ENCODE measurements at regions not wholly inside any gene's neighbourhood (a gene's known extent, or its start where the extent isn't known, plus 50 kb on each side); places are given as distances from the start of the nearest gene placed in this dataset.

DNA sequence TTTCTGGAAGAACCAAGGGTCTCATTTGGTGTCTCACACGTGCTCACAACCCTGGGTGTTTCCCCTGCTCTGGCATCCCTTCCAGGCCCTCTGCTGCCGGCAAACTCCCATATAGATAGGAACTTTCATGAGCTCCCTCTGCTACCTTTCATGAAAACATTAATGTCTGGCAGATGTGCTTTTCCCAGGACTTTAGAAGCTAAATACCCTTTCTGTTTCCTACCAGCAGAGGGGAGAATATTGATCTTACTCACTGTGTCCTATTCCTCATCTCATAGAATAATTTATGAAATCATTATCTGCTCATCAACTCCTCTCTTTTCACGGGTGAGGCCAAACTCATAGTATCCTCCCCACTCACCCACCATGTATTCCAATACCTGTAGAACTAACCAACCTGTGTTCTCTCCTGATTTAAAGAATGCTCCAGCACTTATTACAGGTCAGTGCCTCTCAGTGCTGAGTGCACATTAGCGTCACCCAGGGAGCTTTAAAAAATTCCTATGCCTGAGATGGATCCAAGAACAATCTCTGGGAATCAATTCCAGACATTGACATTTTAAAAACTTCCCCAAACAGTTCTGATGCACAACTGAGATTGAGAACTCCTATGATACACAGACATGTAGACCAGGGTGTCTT lies 298.5 kb upstream of the JAG1 start:
- Histone ChIP-seq H3K4me1 (ENCODE audit: control insufficient read depth in 3 of 3, insufficient read depth in 3 of 3, low read length in 3 of 3) (no peaks in the 10 kb centered on the region), H3K9me3 (ENCODE audit: control insufficient read depth in 3 of 3, low read length in 3 of 3) (no peaks in the 10 kb centered on the region), H3K36me3 (ENCODE audit: control insufficient read depth in 3 of 3, insufficient read depth in 3 of 3, low read length in 3 of 3) (no peaks in the 10 kb centered on the region), H3K27me3 (ENCODE audit: control insufficient read depth in 3 of 3, insufficient read depth in 3 of 3, low read length in 3 of 3) (no peaks in the 10 kb centered on the region), H3K9ac (ENCODE audit: low read depth in 1 of 3, low read length in 3 of 3) (no peak overlapping the region), H3K4me3 (ENCODE audit: low read length in 3 of 3) (no peak overlapping the region), H3K27ac (ENCODE audit: low read depth, low read length) (no peak overlapping the region)

DNA sequence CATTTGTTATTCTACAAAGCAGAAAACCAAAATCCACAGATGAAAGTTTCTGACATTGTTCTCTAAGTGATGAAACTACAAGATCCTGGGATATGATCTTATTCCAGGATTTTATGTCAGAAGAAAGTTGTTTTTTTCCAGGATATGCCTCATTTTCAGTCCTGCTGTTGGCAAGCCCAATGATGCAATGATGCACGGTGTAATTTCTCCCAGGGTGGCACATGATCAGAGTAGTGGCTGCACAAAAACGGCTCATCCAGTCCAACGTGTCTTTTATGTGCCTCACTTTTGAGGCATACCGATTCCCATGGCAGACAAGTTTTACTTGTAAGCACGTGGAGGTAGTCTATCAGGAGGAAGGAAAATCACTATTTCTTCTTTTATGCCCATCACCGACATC lies 302.3 kb upstream of the JAG1 start:
- no peaks in the 10 kb centered on the region for H3K27me3 ChIP-seq (ENCODE audit: control insufficient read depth in 3 of 3, insufficient read depth in 3 of 3, low read length in 3 of 3)
- H3K9ac ChIP-seq (ENCODE audit: low read depth in 1 of 3, low read length in 3 of 3) = no peak overlapping the region
- peaks cover 14 to 22% (median 15%) of the 10 kb centered on the region in 3 donors for H3K4me1 ChIP-seq (ENCODE audit: control insufficient read depth in 3 of 3, insufficient read depth in 3 of 3, low read length in 3 of 3)
- H3K36me3 ChIP-seq (ENCODE audit: control insufficient read depth in 3 of 3, insufficient read depth in 3 of 3, low read length in 3 of 3) = no peaks in the 10 kb centered on the region
- H3K4me3 ChIP-seq (ENCODE audit: low read length in 3 of 3) = no peak overlapping the region
- H3K9me3 ChIP-seq (ENCODE audit: control insufficient read depth in 3 of 3, low read length in 3 of 3) = no peaks in the 10 kb centered on the region
- H3K27ac ChIP-seq (ENCODE audit: low read depth, low read length) = no peak overlapping the region

DNA sequence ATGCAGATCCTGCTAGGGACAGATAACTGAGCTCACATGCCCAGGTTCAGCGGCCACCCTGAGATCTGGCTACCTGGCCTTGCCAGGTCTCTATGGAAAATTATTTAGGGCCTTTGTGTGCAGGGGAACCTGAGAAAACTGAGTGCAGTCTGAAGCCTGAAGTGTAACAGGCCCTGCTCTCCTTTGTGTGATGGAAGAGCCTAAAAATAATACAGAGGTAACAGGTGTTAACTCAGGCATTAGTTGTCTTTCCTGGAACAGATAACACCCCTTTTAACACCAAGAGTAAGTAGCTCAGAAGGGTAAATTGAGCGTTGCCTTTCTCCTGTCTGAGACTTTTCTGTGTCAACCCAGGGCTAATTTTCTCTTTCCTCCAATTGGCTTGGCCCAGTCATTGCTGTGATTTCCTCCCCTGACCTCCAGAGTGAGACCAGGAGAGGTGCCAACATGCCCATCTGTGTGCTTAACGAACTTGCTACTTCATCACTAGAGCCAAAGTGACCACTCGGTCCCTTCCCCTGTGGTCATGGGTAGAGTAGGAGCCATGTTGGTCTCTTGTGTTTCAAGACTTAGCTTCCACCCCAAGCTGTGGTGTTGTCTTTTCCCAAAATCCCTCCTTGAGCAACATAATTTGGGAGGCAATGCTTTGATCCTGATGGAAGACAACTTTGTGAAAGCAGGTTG lies 304.4 kb upstream of the JAG1 start:
- no peaks in the 10 kb centered on the region for H3K27me3 ChIP-seq (ENCODE audit: control insufficient read depth in 3 of 3, insufficient read depth in 3 of 3, low read length in 3 of 3)
- no peaks in the 10 kb centered on the region for H3K36me3 ChIP-seq (ENCODE audit: control insufficient read depth in 3 of 3, insufficient read depth in 3 of 3, low read length in 3 of 3)
- peak overlapping the region; percentile 85 for H3K27ac ChIP-seq (ENCODE audit: low read depth, low read length)
- H3K9ac ChIP-seq (ENCODE audit: low read depth in 1 of 3, low read length in 3 of 3) = peak overlapping the region in 1 of 3 donors; percentile 40
- H3K4me1 ChIP-seq (ENCODE audit: control insufficient read depth in 3 of 3, insufficient read depth in 3 of 3, low read length in 3 of 3) = peaks cover 24 to 35% (median 30%) of the 10 kb centered on the region in 3 donors
- no peaks in the 10 kb centered on the region for H3K9me3 ChIP-seq (ENCODE audit: control insufficient read depth in 3 of 3, low read length in 3 of 3)
- peak overlapping the region; percentile 20 to 62 (median 38) for H3K4me3 ChIP-seq (ENCODE audit: low read length in 3 of 3)

DNA sequence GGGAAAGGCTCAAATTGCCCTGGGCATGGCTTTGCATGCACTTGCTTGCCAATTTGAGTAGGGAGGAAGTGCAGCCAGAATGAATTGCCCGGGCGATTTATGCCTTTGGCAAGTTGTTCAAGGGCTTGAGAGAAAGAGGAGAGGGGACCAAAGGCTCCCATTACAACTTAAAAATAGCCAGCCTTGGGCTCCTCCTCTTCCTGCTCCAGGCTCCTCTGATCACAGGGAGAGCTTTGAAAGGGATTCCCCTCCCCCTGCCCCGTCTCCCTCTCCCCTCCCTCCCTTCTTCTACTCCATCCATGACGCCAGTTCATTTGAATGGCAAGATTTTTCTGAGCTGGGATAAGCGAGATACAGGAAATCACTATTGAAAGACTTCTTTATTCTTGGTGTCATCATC lies 304.9 kb upstream of the JAG1 start:
- Histone ChIP-seq H3K4me3 (ENCODE audit: low read length in 3 of 3) (peak overlapping the region; percentile 20 to 62 (median 42)), H3K27ac (ENCODE audit: low read depth, low read length) (peak overlapping the region; percentile 85), H3K36me3 (ENCODE audit: control insufficient read depth in 3 of 3, insufficient read depth in 3 of 3, low read length in 3 of 3) (no peaks in the 10 kb centered on the region)

DNA sequence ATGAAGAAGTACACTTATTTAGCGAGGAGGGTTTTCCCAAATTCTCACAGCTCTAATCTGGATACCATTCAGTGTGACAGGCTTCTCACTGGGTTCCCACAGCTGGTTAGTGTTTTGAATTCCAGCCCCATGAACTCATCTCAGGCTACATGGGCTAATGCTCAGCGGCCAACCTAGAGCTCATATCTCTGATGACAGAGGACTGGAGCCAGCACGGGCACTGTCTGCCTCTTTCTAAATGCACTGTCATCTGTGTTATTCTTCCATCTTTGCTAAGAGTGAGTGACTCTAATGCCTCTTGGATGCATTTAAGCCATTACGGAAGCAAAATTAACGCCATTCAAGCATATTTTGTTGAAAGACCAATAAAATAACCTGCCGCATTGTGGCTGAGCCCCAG lies 308.9 kb upstream of the JAG1 start:
- no peaks in the 10 kb centered on the region for H3K27me3 ChIP-seq (ENCODE audit: control insufficient read depth in 3 of 3, insufficient read depth in 3 of 3, low read length in 3 of 3)
- H3K27ac ChIP-seq (ENCODE audit: low read depth, low read length) = peak overlapping the region; percentile 95
- peak overlapping the region in 2 of 3 donors; percentile 50 to 55 for H3K9ac ChIP-seq (ENCODE audit: low read depth in 1 of 3, low read length in 3 of 3)
- H3K4me3 ChIP-seq (ENCODE audit: low read length in 3 of 3) = peak overlapping the region; percentile 16 to 41 (median 23)
- H3K4me1 ChIP-seq (ENCODE audit: control insufficient read depth in 3 of 3, insufficient read depth in 3 of 3, low read length in 3 of 3) = peaks cover 37 to 66% (median 40%) of the 10 kb centered on the region in 3 donors
- no peaks in the 10 kb centered on the region for H3K36me3 ChIP-seq (ENCODE audit: control insufficient read depth in 3 of 3, insufficient read depth in 3 of 3, low read length in 3 of 3)
- no peaks in the 10 kb centered on the region for H3K9me3 ChIP-seq (ENCODE audit: control insufficient read depth in 3 of 3, low read length in 3 of 3)

More for the DNA sequence above, 304.9 kb upstream of the JAG1 start:
- Histone ChIP-seq H3K4me1 (ENCODE audit: control insufficient read depth in 3 of 3, insufficient read depth in 3 of 3, low read length in 3 of 3) (peaks cover 26 to 39% (median 30%) of the 10 kb centered on the region in 3 donors), H3K9ac (ENCODE audit: low read depth in 1 of 3, low read length in 3 of 3) (peak overlapping the region in 1 of 3 donors; percentile 40), H3K27me3 (ENCODE audit: control insufficient read depth in 3 of 3, insufficient read depth in 3 of 3, low read length in 3 of 3) (no peaks in the 10 kb centered on the region), H3K9me3 (ENCODE audit: control insufficient read depth in 3 of 3, low read length in 3 of 3) (no peaks in the 10 kb centered on the region)

DNA sequence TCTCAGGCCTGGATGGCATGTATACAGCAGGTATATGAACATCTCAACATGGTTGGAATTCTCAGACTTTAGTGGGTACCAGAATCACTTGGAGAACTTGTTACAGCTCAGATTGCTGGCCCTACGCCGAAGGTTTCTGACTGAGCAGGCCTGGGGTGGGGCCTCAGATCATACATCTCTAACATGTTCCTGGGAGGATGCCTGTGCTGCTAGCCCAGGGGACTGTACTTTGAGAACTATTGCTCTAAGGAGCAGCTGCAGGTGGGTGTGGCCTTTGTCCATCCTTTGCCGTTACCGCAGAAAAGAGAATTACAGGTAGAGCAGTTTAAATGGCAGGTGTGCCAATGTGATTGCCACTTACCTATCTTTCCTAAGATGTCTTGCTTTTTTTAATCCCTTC lies 310.5 kb upstream of the JAG1 start:
- no peak overlapping the region for H3K4me3 ChIP-seq (ENCODE audit: low read length in 3 of 3)
- H3K9me3 ChIP-seq (ENCODE audit: control insufficient read depth in 3 of 3, low read length in 3 of 3) = no peaks in the 10 kb centered on the region
- no peak overlapping the region for H3K9ac ChIP-seq (ENCODE audit: low read depth in 1 of 3, low read length in 3 of 3)
- peaks cover 27 to 60% (median 28%) of the 10 kb centered on the region in 3 donors for H3K4me1 ChIP-seq (ENCODE audit: control insufficient read depth in 3 of 3, insufficient read depth in 3 of 3, low read length in 3 of 3)
- peak overlapping the region; percentile 95 for H3K27ac ChIP-seq (ENCODE audit: low read depth, low read length)
- no peaks in the 10 kb centered on the region for H3K36me3 ChIP-seq (ENCODE audit: control insufficient read depth in 3 of 3, insufficient read depth in 3 of 3, low read length in 3 of 3)
- H3K27me3 ChIP-seq (ENCODE audit: control insufficient read depth in 3 of 3, insufficient read depth in 3 of 3, low read length in 3 of 3) = no peaks in the 10 kb centered on the region

DNA sequence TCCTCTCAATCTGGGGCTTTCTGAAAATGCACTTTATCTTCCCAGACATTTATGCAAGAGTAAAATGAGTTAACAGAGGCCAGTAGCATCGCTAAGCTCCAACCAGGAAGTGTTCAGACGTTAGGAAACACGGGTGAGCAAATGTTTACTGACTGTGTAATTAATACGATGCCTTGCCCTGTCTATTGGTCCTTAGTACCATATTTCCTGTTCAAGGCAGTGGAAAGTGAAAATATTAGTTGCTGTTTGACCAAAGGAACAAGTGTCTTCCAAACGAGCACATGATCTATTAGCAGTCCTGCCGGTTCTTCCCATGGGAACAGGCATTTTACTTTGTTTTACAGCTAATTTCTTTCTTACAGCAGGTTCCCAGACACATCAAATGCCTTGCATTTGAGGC lies 311.1 kb upstream of the JAG1 start:
- Histone ChIP-seq H3K27me3 (ENCODE audit: control insufficient read depth in 3 of 3, insufficient read depth in 3 of 3, low read length in 3 of 3) (no peaks in the 10 kb centered on the region), H3K4me1 (ENCODE audit: control insufficient read depth in 3 of 3, insufficient read depth in 3 of 3, low read length in 3 of 3) (peaks cover 27 to 54% (median 28%) of the 10 kb centered on the region in 3 donors), H3K9me3 (ENCODE audit: control insufficient read depth in 3 of 3, low read length in 3 of 3) (no peaks in the 10 kb centered on the region), H3K4me3 (ENCODE audit: low read length in 3 of 3) (no peak overlapping the region), H3K27ac (ENCODE audit: low read depth, low read length) (peak overlapping the region; percentile 95), H3K36me3 (ENCODE audit: control insufficient read depth in 3 of 3, insufficient read depth in 3 of 3, low read length in 3 of 3) (no peaks in the 10 kb centered on the region), H3K9ac (ENCODE audit: low read depth in 1 of 3, low read length in 3 of 3) (no peak overlapping the region)

DNA sequence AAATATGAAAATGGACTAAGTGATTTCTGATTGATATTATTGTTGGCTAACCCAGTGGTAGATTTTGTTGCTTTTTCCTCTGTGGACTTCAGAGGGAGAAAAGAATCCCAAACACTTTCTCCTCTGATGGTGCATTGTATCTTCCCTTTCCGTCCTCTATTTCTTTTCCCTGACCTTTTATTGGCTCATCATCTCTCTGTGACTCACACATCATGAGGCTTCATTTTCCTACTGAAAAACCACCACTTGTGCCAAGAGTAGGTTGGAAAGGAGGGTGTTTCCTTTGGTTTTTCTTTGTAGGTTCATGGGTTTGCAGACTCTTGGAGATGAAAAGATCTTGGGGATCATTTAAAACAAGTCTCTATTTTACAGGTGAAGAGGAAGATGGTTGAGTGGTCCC lies 311.7 kb upstream of the JAG1 start:
- H3K27ac ChIP-seq (ENCODE audit: low read depth, low read length) = peak overlapping the region; percentile 95
- no peaks in the 10 kb centered on the region for H3K9me3 ChIP-seq (ENCODE audit: control insufficient read depth in 3 of 3, low read length in 3 of 3)
- no peak overlapping the region for H3K9ac ChIP-seq (ENCODE audit: low read depth in 1 of 3, low read length in 3 of 3)
- H3K4me1 ChIP-seq (ENCODE audit: control insufficient read depth in 3 of 3, insufficient read depth in 3 of 3, low read length in 3 of 3) = peaks cover 27 to 54% (median 28%) of the 10 kb centered on the region in 3 donors
- no peak overlapping the region for H3K4me3 ChIP-seq (ENCODE audit: low read length in 3 of 3)
- H3K36me3 ChIP-seq (ENCODE audit: control insufficient read depth in 3 of 3, insufficient read depth in 3 of 3, low read length in 3 of 3) = no peaks in the 10 kb centered on the region
- H3K27me3 ChIP-seq (ENCODE audit: control insufficient read depth in 3 of 3, insufficient read depth in 3 of 3, low read length in 3 of 3) = no peaks in the 10 kb centered on the region

DNA sequence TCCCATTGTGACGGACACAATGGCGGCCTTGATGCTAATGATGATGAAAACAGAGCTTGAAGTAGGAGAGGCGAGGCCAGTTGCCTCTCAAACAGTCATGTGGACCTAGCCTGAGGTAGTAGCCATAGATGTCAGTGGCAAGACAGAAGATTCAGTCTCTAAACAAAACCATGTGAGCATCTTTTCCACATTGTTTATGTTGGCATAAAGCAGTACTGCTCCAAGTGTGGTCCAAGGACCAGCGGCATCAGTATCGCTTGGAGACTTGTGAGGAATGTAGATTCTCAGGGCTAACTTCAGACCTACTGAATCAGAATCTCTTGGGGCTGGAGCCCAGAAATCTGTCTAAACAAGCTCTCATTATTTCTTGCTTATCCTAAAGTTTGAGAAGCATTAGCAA lies 312.8 kb upstream of the JAG1 start:
- peaks cover 19 to 48% (median 24%) of the 10 kb centered on the region in 3 donors for H3K4me1 ChIP-seq (ENCODE audit: control insufficient read depth in 3 of 3, insufficient read depth in 3 of 3, low read length in 3 of 3)
- H3K27ac ChIP-seq (ENCODE audit: low read depth, low read length) = no peak overlapping the region

DNA sequence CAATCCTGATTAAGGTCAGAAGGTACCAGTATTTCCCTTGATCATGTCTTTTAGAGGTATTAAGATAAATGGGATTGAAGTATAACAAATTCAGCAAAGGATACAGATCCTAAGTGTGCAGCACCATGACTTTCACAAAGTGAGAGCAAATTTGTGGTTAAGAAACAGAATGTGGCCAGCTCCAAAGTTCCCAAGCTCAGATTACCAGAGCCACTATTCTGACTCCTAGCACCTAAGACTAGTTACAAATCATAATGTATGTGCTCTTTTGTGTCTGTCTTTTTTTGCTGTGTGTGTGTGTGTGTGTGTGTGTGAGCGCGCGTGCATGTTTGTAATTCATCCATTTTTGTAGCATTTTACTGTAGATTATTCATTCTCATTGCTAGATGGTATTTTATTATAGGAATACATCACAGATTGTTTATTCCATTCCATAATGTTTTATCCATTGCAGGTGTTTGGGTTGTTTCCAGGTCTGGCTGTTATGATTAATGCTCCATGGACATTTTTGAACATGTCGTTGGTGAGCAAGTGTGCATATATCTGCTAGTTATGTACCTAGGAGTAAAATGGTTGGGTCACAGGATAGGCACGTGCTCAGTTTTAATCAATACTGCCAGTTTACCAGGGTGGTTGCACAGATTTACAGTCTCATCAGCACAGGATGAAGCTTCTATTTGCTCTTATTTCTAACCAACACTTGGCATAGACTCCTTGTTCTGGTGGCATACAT lies 314.0 kb upstream of the JAG1 start:
- Histone ChIP-seq H3K27me3 (ENCODE audit: control insufficient read depth in 3 of 3, insufficient read depth in 3 of 3, low read length in 3 of 3) (no peaks in the 10 kb centered on the region), H3K27ac (ENCODE audit: low read depth, low read length) (no peak overlapping the region), H3K9me3 (ENCODE audit: control insufficient read depth in 3 of 3, low read length in 3 of 3) (no peaks in the 10 kb centered on the region), H3K36me3 (ENCODE audit: control insufficient read depth in 3 of 3, insufficient read depth in 3 of 3, low read length in 3 of 3) (no peaks in the 10 kb centered on the region), H3K9ac (ENCODE audit: low read depth in 1 of 3, low read length in 3 of 3) (no peak overlapping the region), H3K4me3 (ENCODE audit: low read length in 3 of 3) (no peak overlapping the region), H3K4me1 (ENCODE audit: control insufficient read depth in 3 of 3, insufficient read depth in 3 of 3, low read length in 3 of 3) (peaks cover 13 to 47% (median 16%) of the 10 kb centered on the region in 3 donors)

More for the DNA sequence above, 312.8 kb upstream of the JAG1 start:
- no peaks in the 10 kb centered on the region for H3K36me3 ChIP-seq (ENCODE audit: control insufficient read depth in 3 of 3, insufficient read depth in 3 of 3, low read length in 3 of 3)
- H3K9me3 ChIP-seq (ENCODE audit: control insufficient read depth in 3 of 3, low read length in 3 of 3) = no peaks in the 10 kb centered on the region
- H3K4me3 ChIP-seq (ENCODE audit: low read length in 3 of 3) = no peak overlapping the region
- no peaks in the 10 kb centered on the region for H3K27me3 ChIP-seq (ENCODE audit: control insufficient read depth in 3 of 3, insufficient read depth in 3 of 3, low read length in 3 of 3)
- H3K9ac ChIP-seq (ENCODE audit: low read depth in 1 of 3, low read length in 3 of 3) = no peak overlapping the region

Measured in skeletal muscle tissue (tissue), 3 donors.